Activated effector memory CD4-positive, alpha-beta T cell treated with Interleukin-2 at 50 U/mL for 16 hours (primary cell): ENCODE measurements at regions not wholly inside any gene's neighbourhood (a gene's known extent, or its start where the extent isn't known, plus 50 kb on each side); places are given as distances from the start of the nearest gene placed in this dataset.
"Not testable (repeated sequence)": the region's sequence is repeated elsewhere in the genome, so short reads cannot be mapped to it uniquely, and the experiment has no call there.

Source experiments
- DNase-seq: peaks from one replicate; pipeline ENCODE4 v3.0.0-alpha.2; 2020

DNA sequence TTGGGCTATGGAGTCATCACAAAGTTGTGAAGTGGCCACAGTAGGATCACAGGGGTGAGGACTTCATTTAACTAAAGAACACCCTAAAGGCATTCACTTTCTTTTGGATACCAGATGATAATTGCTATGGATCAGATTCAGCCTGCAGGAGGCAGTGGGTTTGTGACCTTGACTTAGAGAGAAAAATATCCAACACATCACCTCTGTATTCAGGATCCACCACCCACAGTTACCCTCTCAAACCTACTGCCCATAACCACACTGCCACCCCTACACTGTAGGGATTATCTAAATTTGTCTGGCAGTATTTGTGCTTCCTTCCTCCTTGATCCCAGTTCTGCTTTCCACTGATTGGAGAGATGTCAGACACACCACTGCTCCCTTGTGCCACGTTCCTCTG is 269.4 kb downstream of the MYCN start:
- DNase-seq: no peak

DNA sequence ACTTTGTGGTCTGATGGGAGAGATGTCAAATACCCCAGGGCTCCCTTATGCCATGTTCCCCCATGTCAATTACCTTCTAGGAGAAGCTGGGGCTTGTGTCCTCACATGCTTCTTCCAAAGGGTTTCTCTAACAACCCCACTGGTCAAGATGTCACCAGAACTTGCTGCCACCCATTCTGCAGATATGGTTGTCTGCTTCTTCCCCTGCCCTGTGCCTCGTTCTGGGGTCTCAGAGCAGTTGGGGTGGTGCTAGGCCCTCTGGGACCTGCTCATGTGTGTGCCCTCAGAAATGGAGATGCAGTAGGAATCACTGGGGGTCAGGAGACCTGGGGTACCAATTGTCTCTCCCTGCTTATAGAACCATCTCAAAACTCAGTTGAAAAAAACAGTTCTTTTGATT is 268.6 kb downstream of the MYCN start:
- DNase-seq: no peak

DNA sequence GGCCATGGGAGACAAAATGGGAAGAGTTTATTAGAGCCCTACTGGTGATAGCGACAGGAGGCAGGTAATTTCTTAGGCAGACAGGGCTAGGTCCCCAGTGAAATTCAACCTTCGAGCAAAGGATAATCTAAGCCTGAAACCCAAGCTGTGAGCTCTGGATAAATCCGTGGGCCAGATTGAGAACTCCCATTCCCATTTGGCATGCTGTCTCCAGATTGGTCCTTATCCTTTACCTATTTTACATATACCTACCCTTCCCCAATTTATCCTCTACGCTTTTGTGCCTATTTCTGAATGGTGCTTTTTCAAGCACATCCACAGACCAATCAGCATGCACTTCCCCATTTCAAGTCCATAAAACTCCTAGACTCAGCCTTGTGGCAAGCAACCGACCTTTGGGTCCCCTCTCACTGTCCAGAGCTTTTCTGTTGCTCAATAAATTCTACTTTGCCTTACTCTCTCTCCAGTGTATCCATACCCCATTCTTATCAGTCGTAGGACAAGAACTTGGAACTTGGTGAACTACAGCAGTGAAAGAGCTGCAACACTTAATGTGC is 268.0 kb downstream of the MYCN start:
- no peak for DNase-seq

DNA sequence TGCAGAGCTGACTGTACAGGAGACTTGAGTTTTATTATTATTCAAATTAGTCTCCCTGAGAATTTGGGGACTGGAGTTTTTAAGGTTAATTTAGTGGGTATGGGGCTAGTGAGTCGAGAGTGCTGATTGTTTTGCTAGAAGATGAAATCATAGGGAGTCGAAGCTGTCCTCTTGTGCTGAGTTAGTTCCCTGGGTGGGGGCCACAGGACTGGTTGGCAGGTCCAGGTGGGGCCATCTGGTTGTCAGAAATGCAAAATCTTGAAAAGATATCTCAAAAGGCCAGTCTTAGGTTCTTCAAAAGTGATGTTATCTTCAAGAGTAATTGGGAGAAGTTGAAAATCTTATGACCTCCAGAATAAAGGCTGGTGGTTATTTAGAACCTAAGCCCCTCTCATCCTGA is 267.3 kb downstream of the MYCN start:
- DNase-seq: no peak

DNA sequence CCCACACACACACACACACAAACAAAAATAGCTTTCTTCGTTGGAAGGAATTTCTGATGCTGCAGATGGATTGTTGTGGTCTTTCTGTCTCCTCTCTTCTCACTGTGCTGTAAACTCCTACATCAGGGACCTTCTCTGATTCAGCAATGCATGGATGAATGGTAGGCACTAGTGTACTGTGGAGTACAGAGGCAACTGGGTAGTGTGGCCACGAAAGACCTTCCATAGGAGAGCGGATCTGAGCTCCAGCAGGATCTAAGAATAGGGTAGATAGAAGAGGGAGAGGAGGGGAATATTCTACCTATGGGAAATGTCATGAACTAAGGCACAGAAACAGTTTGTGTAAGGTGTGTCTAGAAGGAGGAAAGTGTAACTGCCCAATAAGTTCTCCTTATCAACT is 266.8 kb downstream of the MYCN start:
- DNase-seq: no peak

DNA sequence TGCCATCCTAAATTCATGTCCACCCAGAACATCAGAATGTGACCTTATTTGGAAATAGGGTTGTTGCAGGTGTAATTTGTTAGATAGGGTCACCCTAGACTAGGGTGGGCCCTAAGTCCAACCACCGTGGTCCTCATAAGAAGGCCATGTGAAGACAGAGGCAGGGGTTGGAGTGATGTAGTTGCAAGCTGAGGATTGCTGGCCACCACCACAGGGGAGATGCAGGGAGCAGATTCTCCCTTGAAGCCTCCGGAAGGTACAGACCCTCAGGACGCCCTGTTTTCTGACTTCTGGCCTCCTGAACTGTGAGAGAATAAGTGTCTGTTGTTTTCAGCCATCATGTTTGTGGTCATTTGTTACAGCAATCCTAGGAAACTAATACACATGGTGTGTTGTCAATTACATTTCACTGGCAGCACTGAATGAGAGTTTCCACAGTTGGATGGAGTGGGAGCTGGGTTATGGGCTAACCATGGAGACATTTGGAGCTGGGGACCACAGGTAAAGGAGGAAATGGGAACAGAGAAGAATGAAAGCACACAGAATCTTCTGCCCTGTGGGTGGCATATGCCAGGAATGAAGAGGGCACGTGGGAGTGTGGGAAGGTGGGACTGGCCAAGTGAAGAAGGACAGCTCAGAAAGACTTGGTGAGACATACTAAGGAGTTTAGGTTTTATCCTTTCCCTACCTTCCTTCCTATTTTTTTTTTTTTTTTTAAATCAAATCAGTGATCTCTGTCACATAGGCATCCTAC is 266.0 kb downstream of the MYCN start:
- no peak for DNase-seq

DNA sequence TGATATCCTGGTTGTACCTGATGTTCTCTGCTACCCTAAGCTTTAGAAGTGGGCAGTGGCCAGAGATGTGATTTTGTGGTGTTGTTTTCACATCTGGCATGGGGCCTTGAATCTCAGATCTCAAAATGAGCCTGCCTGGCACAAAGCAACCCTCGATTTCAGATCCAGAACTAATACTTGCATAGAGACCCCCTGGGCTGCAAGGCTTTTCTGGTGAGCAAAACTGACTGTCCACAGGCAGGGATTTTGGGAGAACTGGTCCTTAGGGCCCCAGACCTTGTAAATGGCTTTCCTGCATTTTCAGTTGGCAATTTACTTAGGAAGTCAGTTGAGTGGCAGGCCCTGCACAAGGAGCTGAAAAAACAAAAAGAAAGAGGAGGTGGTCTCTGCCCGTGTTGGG is 265.3 kb downstream of the MYCN start:
- DNase-seq: no peak

DNA sequence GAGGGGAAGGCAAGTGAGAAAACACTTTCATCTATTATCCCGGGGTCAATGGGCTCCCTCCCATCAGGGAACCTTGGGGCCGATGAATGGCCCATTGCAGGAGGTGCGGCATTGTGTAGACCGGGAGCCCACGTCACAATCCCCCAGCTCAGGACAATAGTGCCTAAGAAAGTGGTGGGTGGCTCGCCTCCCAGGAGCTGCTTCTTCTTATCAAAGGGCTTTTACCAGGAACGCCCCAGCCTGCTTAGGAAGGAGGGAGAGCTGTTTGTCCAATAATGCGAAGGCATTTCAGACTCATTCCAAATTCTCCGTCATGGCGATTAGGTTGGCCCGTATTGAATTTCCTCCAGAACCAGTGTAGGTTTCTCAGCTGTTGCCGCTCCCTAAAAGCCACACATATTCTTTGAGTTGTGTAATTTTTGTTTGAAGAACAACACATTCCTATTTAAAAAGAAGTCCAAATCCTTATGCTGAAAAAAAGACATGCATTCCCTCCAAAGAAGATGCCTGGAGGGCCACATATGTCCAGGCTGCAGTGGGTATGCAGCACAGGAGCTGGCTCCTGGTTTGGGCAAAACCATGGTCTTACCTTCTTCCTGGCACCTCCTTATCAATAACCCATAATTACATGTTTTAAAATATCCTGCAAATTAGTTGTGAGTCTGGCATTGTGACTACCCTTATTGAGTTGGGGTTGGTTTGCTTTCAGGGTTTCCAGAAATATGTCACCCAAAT is 264.7 kb downstream of the MYCN start:
- no peak for DNase-seq

DNA sequence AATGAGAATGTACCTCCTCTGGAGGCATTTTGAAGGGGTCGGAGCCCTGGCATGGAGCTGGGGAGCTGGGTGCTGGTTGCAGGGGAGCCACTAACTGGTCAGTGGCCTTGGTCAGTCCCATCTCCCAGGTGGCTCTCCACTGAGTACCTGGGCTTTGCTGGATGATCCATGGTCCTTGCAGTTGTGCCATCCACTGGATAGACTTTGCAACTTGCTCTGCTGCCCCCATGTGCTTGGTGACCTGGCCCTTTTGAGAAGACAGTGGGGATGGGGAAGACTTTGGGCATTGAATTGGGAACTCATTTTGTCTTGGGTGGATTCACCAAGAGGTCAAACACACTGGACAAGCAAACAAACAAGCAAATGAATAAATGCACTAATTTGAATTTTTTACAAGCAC is 263.9 kb downstream of the MYCN start:
- no peak for DNase-seq

DNA sequence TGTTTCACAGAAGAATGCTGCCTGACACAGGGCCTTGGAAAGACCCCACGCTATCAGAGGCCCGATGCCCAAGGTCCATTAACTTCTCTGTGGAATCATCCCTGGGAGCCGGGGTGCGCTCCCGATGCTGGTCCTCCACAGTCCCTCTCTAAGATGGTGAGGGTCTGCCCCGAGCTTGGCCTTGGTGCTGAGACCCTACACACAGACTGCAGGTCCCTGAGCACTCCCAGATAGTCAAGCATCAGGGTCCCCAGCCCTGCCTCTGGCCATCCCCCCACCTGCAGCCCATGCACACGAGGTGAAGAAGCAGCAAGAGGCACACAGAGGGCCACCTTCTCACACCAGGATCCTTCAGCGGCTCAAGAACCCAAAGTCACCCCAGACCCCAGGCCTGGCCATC is 263.3 kb downstream of the MYCN start:
- DNase-seq: no peak

DNA sequence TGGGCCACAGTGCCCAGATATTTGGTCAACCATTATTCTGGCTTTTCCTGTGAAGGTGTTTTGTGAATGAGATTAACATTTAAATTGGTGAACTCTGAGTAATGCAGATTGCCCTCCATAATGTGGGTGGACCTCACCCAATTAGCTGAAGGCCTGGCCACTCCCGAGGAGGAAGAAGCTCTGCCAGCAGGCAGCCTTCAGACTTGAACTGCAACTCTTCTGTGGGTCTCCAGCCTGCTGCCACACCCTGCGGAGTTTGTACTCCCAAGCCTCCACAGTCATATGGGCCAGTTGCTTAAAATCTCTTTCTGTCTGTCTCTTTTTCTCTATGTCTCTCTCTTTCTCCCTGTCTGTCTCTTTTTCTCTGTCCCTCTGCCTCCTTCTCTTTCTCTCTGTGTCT is 262.7 kb downstream of the MYCN start:
- DNase-seq: no peak

DNA sequence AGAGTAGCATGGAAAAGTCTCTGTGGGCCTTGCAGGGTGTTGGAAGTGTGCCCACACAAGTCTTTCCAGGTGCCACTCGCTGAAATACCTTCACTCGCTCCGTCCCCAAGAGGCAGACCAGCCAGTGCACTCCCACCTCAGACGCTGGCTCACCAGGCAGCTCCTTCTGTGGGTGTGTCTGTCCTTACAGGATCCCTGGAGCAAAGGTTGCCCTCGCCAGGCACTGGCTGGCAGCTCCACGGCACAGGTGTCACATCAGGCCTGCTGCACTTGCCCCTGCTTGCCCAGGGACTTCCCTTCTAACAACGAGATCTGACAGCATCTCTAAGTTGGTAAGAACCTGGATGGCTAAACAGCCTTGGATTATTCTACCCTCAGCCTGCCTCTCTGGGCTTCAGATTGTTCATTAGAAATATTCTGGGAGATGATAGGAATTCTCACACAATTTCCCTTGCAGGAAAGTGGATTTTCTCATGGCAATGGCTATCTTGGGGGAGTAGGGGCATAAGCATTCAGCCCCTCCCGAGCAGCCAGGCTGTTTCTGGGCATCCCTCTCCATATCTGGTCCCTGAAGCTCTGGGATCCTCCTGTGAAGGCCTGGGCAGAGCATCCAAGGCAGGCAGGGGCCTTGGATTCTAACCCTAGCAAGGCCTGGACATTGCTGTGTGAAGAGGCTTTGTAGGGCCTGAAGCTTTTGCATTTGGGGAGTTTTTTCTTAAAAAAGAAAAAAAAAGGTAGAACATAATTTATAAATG is 262.1 kb downstream of the MYCN start:
- DNase-seq: no peak

DNA sequence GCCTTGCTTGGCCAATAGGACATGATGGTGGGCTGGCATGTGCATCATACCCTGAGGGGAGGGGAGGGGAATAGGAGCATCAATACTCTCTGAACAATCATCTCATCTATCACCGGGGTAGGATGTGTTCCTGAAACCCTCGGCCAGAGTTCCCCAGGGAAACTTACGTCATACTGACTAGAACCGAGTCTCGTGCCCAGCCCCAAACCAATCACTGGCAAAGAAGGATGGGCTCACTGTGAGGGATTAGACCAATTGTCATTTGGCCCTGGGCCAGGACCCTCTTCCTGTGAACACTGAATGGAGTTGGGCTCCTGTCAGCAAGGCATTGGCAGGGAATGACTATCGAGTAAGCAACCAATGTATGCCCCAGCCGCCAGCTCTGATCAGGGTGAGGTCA is 261.5 kb downstream of the MYCN start:
- no peak for DNase-seq

DNA sequence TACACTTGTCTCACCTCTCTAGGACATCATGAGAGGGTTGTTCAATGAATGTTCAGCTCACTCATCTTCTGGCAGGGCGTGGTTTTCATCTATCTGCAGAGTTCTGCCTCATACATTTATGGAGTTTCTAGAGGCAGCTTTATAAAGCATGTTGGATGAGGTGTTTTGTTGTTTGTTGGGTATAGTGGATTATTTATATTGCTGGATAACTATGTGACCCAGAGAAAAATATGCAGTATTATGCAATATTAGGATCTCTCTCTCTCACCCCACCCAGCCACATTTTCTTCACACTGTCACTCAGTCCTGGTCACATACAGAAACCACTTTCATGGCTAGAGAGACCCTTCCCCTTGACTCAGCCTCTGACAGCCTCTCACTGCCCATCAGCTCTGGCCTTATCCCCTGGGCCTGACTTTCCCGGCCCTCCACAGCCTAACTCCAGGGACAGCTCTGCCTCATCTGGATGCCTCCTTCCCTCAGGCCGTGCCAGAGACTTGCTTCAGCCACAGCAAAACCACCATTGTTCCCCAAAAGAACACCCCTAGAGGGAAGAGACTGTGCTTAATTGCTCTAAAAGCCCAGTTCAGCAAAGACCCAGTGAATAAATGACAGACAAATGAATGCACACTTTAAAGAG is 260.3 kb downstream of the MYCN start:
- DNase-seq: no peak

DNA sequence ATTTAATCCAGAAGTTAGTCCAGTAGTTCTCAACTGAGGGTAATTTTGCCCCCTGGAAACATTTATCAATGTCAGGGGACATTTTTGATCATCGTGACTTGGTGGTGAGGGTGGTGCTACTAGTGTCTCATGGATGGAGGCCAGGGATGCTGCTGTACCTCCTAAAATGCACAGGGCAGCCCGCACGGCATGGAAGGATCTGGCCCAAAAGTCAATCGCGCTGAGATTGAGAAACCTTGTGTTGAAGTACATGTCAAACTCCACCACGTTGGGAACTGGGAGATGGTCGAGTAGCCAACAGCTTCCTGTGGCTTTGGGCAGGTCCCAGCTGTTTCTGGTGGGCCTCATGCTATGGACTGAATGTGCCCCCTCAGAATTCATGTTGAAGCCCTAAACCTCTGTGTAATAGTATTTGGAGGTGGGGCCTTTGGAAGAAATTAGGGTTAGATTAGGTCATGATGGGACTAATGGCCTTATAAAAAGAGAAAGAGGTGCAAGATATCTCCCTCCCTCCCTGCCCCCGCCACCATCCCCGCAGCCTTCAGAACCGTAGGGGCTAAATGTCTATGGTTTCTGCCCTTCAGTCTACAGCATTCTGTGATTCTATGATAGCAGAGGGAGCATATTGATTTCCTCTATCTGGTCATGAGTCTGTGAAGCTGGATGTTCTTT is 259.7 kb downstream of the MYCN start:
- DNase-seq: no peak

DNA sequence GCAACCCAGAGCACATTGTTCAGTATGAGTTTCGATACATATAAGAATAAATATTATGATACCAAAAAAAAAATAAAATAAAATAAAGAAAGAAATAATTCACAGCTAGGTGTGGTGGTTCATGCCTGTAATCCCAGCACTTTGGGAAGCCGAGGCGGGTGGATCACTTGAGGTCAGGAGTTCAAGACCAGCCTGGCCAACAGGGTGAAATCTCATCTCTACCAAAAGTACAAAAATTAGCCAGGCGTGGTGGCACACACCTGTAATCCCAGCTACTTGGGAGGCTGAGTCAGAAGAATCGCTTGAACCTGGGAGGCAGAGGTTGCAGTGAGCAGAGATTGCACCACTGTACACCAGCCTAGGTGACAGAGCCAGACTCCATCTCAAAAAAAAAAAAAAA is 258.9 kb downstream of the MYCN start:
- not testable (repeated sequence) for DNase-seq

DNA sequence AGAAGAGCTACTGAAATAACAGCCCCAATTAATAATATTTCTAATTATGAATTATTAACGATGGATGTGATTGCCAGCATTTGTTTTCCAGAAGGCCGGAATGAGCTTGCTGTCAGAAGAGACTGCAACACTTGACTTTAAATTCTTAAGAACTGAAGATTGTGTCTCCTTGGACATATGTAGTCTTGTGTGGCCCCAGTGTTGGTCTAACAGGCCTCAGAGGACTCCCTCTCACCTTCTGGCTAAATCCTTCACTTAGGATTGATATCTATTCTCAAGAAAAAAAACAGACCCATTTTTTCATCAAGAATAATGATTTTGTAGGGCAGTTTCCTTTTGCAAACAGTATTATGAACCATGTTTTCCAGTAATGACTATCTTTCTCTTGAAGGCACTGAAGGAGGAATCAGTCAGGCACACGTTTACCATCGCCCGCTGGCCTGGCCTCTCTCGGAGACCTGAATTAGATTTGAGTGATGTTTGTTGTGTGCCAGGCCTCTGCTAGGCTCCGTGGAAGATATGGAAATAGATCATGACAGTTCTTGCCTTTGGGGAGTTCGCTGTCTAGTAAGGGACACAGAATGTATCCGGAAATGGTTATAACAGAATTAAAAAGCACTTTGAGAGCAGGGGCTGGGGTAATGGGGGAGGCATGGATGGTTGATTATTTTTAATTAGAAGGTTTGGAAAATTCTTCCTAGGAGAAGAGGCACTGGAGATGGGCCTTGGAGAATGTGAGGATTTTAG is 258.0 kb downstream of the MYCN start:
- no peak for DNase-seq

DNA sequence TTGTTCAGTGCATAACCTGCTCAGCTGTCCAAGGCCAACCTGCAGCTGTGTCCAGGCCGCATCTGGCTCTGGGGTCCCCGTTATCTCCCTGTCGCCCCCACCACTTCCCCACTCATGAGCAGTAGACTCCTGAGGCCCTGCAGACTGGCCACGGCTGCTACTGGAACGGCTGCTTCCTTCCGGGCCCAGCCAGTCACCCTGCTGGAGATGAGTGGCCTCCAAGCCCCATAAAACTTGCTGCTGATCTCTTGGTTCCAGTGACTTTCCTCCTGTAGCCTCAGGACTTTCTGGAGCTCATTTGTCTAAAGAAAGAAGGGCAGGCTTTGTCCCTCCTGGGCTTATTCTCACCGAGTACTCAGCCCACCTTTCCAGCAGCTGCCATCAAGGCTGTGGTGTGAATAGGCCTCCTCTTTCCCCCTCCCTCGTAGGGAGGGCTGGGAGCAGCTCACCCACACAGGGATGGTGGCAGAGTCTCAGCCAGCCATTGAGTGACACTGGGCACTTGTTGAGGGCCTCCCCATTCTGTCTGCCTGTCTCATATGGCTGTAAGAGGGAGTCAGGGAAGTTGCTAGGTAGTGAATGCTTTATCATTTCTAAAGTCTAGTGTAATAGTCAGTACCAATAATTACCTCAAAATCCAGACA is 257.3 kb downstream of the MYCN start:
- DNase-seq: no peak

DNA sequence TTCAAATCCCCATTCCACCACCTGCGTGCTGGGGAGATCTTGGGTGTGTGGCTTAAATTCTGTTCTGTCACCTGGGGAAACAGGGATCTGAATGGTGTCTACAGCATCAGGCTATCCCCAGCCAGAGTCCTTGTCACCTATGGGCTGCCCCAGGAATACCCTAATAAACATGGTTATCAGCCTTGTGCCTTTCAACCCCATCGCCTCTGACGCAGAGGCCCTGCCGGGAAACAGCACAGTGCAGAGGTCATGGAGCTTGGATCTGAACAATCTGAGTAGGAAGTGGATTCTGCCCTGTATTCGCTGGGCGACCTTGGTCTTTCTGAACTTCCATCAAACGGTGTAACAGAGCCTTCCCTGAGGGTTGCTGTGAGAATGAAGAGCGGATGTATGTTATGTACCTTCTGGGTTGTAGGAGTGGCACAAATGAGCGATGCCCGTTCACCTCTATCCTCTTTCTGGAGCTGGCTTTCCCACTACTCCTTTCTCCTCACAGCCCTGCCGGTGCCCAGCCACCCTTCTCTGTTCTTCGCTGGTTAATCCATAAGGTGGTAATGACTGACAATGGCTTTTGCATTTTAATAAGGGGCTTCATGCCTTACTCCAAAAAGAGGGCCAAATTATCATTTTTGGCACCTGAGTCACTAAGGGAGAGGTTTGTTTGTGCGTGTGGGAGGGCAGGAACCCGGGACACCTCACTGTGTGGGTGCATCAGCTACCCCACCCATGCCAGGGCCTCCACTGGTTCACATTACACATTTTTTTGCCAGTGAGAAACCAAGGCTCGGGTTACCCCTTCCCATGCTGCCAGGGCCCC is 256.5 kb downstream of the MYCN start:
- no peak for DNase-seq

DNA sequence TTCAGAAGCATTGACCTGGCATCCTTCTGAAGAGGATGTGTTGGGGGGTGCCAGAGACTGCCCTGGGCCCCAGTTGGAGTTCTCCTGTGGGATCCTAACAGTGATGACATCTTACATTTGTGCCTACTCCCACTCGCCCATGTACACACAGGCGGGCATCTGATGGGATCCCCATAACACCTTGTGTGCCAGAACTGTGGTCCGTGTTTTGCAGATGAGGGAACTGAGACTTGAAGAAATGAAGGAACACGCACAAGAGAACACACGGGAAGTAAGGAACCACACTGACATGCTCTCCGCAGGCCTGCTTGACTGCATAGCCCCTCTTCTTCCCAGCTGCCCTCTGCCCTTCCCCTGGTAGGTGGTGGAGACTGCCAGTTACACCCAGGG is 255.3 kb downstream of the MYCN start:
- DNase-seq: no peak
